SK-N-SH (cell line): ENCODE measurements at regions not wholly inside any gene's neighbourhood (a gene's known extent, or its start where the extent isn't known, plus 50 kb on each side); places are given as distances from the start of the nearest gene placed in this dataset.

ENCODE experiments used
- CTCF ChIA-PET: fragments of 300-600, 350-600 bp; formaldehyde crosslinking; extraction: SDS; loops from one replicate; lab custom pipeline; 2021; lab: Yijun Ruan, JAX
- POLR2A ChIA-PET: fragments of 350-600 bp; sonication (Branson Sonifier 250); formaldehyde crosslinking; extraction: SDS; loops from one replicate; lab custom pipeline; 2020; ENCODE audit warnings: antibody characterized with exemption, inconsistent platforms; lab: Yijun Ruan, JAX
- DNase-seq: peaks from one replicate; pipeline ENCODE4 v3.0.0; 2012
- H2AFZ ChIP-seq: fragments of 200-600 bp; sonication (generic); 2 replicates; pipeline ENCODE4 v1.8.1; 2016; ENCODE audit warnings: antibody characterized with exemption, mild to moderate bottlenecking, low read depth
- H3F3A ChIP-seq: fragments of 200-600 bp; sonication (generic); replicated peaks from 2 replicates; pipeline ENCODE3; 2016; ENCODE audit warnings: antibody characterized with exemption, mild to moderate bottlenecking; ENCODE audit not compliant: insufficient read depth
- H3K27ac ChIP-seq, 2 experiments: fragments of 200-500 bp in 1 of 2; fragments of 200-600 bp in 1 of 2; sonication (Bioruptor generic) in 1 of 2; sonication (generic), shearing (Covaris generic) in 1 of 2; 2 replicates each; pipeline versions ENCODE4 v1.5.1 to v1.6.1; 2014 to 2016; ENCODE audit warnings: low read depth in 2 of 2, inconsistent platforms in 1 of 2, low read length in 1 of 2, mild to moderate bottlenecking in 1 of 2, mixed read lengths in 1 of 2
- H3K27me3 ChIP-seq: fragments of 200-600 bp; sonication (generic), shearing (Covaris generic); 2 replicates; pipeline ENCODE4 v1.6.1; 2016; ENCODE audit warnings: mixed run types; ENCODE audit not compliant: insufficient read depth
- H3K36me3 ChIP-seq, 2 experiments: fragments of 200-500 bp in 1 of 2; fragments of 200-600 bp in 1 of 2; sonication (Bioruptor generic) in 1 of 2; sonication (generic) in 1 of 2; replicated peaks in 1 of 2; 2 replicates each; pipeline versions ENCODE3 to v1.5.1; 2014 to 2016; ENCODE audit warnings: low read length in 1 of 2, mild to moderate bottlenecking in 1 of 2; ENCODE audit not compliant: insufficient read depth in 2 of 2, control insufficient read depth in 1 of 2
- H3K4me1 ChIP-seq, 2 experiments: fragments of 200-500 bp in 1 of 2; fragments of 200-600 bp in 1 of 2; sonication (Bioruptor generic) in 1 of 2; sonication (generic), shearing (Covaris generic) in 1 of 2; 2 replicates each; pipeline versions ENCODE4 v1.5.1 to v1.6.1; 2014 to 2016; ENCODE audit warnings: low read depth in 1 of 2, low read length in 1 of 2, mixed run types in 1 of 2; ENCODE audit not compliant: insufficient read depth in 2 of 2, control insufficient read depth in 1 of 2
- H3K4me2 ChIP-seq: fragments of 200-600 bp; sonication (generic), shearing (Covaris generic); 2 replicates; pipeline ENCODE4 v1.6.1; 2017; ENCODE audit warnings: mixed run types
- H3K4me3 ChIP-seq, 2 experiments: fragments of 200-500 bp in 1 of 2; fragments of 200-600 bp in 1 of 2; sonication (Bioruptor generic) in 1 of 2; sonication (generic), shearing (Covaris generic) in 1 of 2; 2 replicates each; pipeline versions ENCODE4 v1.5.1 to v1.8.1; 2014 to 2016; ENCODE audit warnings: low read depth in 2 of 2, inconsistent platforms in 1 of 2, low read length in 1 of 2, mild to moderate bottlenecking in 1 of 2, mixed read lengths in 1 of 2, moderate library complexity in 1 of 2
- H3K79me2 ChIP-seq: fragments of 200-600 bp; sonication (generic); 2 replicates; pipeline ENCODE4 v1.8.1; 2017; ENCODE audit warnings: mild to moderate bottlenecking; ENCODE audit not compliant: insufficient read depth
- H3K9ac ChIP-seq: fragments of 200-600 bp; sonication (generic); 2 replicates; pipeline ENCODE4 v1.6.1; 2017; ENCODE audit warnings: mixed run types
- H3K9me2 ChIP-seq: fragments of 200-600 bp; sonication (generic); 2 replicates; pipeline ENCODE4 v1.6.1; 2017; ENCODE audit warnings: mixed run types
- H3K9me3 ChIP-seq: fragments of 200-600 bp; sonication (generic); 2 replicates; pipeline ENCODE4 v1.6.1; 2017; ENCODE audit warnings: mixed run types, mild to moderate bottlenecking, moderate library complexity
- H4K20me1 ChIP-seq: fragments of 200-600 bp; sonication (generic); 2 replicates; pipeline ENCODE4 v1.6.1; 2017; ENCODE audit warnings: mild to moderate bottlenecking, mixed run types; ENCODE audit not compliant: insufficient read depth
- CHD2 ChIP-seq: fragments of 150-350 bp; IDR thresholded peaks from 2 replicates; pipeline ENCODE4 v1.6.1; 2018; ENCODE audit warnings: low read length; ENCODE audit not compliant: partially characterized antibody
- CTCF ChIP-seq: fragments of 200-600 bp; sonication (generic); IDR thresholded peaks from 2 replicates; pipeline ENCODE4 v1.6.1; 2017; ENCODE audit warnings: antibody characterized with exemption, mild to moderate bottlenecking, moderate library complexity
- EP300 ChIP-seq, 2 experiments: IDR thresholded peaks; 2 replicates each; pipeline versions ENCODE4 v1.4.0 to v1.6.1; 2012; ENCODE audit warnings: borderline replicate concordance in 1 of 2, low read depth in 1 of 2, low read length in 1 of 2
- FOSL2 ChIP-seq: IDR thresholded peaks from 2 replicates; pipeline ENCODE4 v1.4.0; 2012; ENCODE audit warnings: low read depth, mild to moderate bottlenecking, moderate library complexity, borderline replicate concordance
- FOXM1 ChIP-seq: IDR thresholded peaks from 2 replicates; pipeline ENCODE4 v1.4.0; 2012; ENCODE audit warnings: low read depth, mild to moderate bottlenecking
- GATA2 ChIP-seq: sonication (generic); formaldehyde crosslinking; IDR thresholded peaks from 2 replicates; pipeline ENCODE4 v1.5.0; 2020; ENCODE audit warnings: mild to moderate bottlenecking, missing genetic modification reagents
- RAD21 ChIP-seq: IDR thresholded peaks from 2 replicates; pipeline ENCODE4 v1.6.1; 2012; ENCODE audit warnings: mild to moderate bottlenecking, low read length
- RCOR1 ChIP-seq: fragments of 150-350 bp; IDR thresholded peaks from 2 replicates; pipeline ENCODE4 v1.6.1; 2017; ENCODE audit warnings: antibody characterized with exemption, low read length
- RXRA ChIP-seq: IDR thresholded peaks from 2 replicates; pipeline ENCODE4 v1.4.0; 2012; ENCODE audit warnings: low read depth, mild to moderate bottlenecking, borderline replicate concordance
- SMC3 ChIP-seq: IDR thresholded peaks from 2 replicates; pipeline ENCODE4 v1.6.1; 2012; ENCODE audit warnings: low read depth, low read length, improper control_type of control experiment
- TAF1 ChIP-seq: IDR thresholded peaks from 2 replicates; pipeline ENCODE4 v1.6.1; 2012; ENCODE audit warnings: low read depth, mild to moderate bottlenecking, low read length, moderate library complexity, borderline replicate concordance
- TEAD4 ChIP-seq: IDR thresholded peaks from 2 replicates; pipeline ENCODE4 v1.4.0; 2012; ENCODE audit warnings: mild to moderate bottlenecking, borderline replicate concordance; ENCODE audit not compliant: insufficient read depth
- USF2 ChIP-seq: fragments of 150-350 bp; IDR thresholded peaks from 2 replicates; pipeline ENCODE4 v1.6.1; 2017; ENCODE audit warnings: antibody characterized with exemption, low read length, low read depth, borderline replicate concordance
- WGBS: methylation state at CpG from one replicate; pipeline ENCODE4 v1.1.6; 2017; ENCODE audit warnings: low lambda C conversion rate; 5-methylcytosine and 5-hydroxymethylcytosine counted together
- TF ChIP-seq, protein P1 (sequence below): fragments of 150-350 bp; IDR thresholded peaks from 2 replicates; pipeline ENCODE4 v1.6.1; 2016; ENCODE audit warnings: mild to moderate bottlenecking, low read depth, low read length
- TF ChIP-seq, protein P2 (sequence below): IDR thresholded peaks from 2 replicates; pipeline ENCODE4 v1.4.0; 2012; ENCODE audit warnings: low read depth

- Histone ChIP-seq H2AFZ (no peak overlapping the region), H3K36me3 (no peaks in the 10 kb centered on the region), H3K27me3 (no peaks in the 10 kb centered on the region), H3K9me2 (no peaks in the 10 kb centered on the region), H3K4me3 (no peak overlapping the region), H3K4me2 (no peak overlapping the region), H3K9ac (no peak overlapping the region), H3K4me1 (peaks cover 0 to 11% of the 10 kb centered on the region in 2 experiments; a peak in 2 of 4 replicates), H4K20me1 (no peaks in the 10 kb centered on the region), H3K27ac (no peak overlapping the region), H3K9me3 (no peaks in the 10 kb centered on the region), H3F3A (no peaks in the 10 kb centered on the region)
- no peak for DNase-seq
- CTCF ChIA-PET: no interaction called here
- POLR2A ChIA-PET: no interaction called here
- 38% methylated on average over 3 of the region's 3 CpGs for WGBS
- TF ChIP-seq TAF1 (no peak), RCOR1 (no peak), FOXM1 (no peak), TEAD4 (no peak), SMC3 (no peak), RAD21 (no peak), EP300 (IDR thresholded peaks at IDR 0.05; ENCODE audit: borderline replicate concordance in 1 of 2, low read depth in 1 of 2, low read length in 1 of 2) (no peak), GATA2 (no peak), RXRA (no peak), CTCF (no peak), CHD2 (no peak), USF2 (no peak), FOSL2 (no peak)
- TF ChIP-seq, protein P1, sequence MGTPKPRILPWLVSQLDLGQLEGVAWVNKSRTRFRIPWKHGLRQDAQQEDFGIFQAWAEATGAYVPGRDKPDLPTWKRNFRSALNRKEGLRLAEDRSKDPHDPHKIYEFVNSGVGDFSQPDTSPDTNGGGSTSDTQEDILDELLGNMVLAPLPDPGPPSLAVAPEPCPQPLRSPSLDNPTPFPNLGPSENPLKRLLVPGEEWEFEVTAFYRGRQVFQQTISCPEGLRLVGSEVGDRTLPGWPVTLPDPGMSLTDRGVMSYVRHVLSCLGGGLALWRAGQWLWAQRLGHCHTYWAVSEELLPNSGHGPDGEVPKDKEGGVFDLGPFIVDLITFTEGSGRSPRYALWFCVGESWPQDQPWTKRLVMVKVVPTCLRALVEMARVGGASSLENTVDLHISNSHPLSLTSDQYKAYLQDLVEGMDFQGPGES: no peak
- TF ChIP-seq, protein P2, sequence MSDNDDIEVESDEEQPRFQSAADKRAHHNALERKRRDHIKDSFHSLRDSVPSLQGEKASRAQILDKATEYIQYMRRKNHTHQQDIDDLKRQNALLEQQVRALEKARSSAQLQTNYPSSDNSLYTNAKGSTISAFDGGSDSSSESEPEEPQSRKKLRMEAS: no peak
- TF ChIP-seq, all 33 proteins: peak for 0
- no peaks in the 10 kb centered on the region for H3K79me2 ChIP-seq
These were observed 200.7 kb downstream of the RAMP3 start for GRCh38 chr7:45358287-45358686.
